HPDE6-E6E7 (cell line): ENCODE measurements at regions not wholly inside any gene's neighbourhood (a gene's known extent, or its start where the extent isn't known, plus 50 kb on each side); places are given as distances from the start of the nearest gene placed in this dataset.

ENCODE experiments used
- DNase-seq: peaks from one replicate; pipeline ENCODE4 v3.0.0; 2011; ENCODE audit warnings: missing footprints; ENCODE audit errors: extremely low spot score

DNA sequence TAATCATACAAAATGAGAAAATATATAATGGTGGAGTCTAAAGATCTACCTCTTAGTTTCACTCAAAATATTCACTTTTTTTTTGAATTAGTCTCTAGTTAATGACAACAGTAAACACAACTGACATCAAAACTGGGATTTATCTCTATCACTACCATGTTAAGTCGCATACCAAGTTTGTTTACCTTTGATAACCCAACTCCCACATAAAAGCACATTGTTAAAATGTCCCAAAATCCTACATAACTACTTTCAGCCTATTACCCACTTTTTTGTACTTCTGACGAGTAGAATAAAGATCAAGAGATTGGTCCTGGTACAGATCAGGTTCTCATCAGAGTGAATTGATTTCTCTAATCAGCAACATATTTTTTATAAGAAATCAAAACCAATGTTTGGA, 518.5 kb downstream of the EPHA3 start:
- DNase-seq, result no peak

GRCh38 chr3:89628856-89629670, 521.6 kb downstream of the EPHA3 start:
- no peak for DNase-seq

GRCh38 chr3:89635137-89635536, 527.7 kb downstream of the EPHA3 start:
- no peak for DNase-seq

- DNase-seq, result no peak
Measured at GRCh38 chr3:89644716-89645115, 537.3 kb downstream of the EPHA3 start.

- DNase-seq, result no peak
Measured at GRCh38 chr3:89649431-89649830, 542.0 kb downstream of the EPHA3 start.

DNA sequence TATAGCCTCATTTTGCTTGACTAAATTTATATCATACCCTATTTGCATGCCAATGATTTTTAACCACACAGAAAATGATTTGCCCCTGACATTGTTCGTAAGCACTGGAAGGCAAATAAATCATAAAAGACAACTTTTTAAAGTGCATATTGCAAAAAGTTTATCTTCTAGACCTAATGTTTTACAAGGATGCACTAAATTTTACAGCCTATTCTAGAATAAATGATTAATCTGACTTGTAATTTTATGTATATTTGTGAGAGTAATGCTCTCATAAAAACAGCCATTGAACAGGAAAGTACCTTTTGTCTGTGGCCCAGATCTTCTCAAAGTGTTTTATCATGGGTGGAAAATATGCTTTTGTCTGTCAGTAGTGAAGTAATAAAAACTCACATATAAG, 546.6 kb downstream of the EPHA3 start:
- DNase-seq, result no peak

- DNase-seq, result no peak
Measured at GRCh38 chr3:89656388-89656787, 549.0 kb downstream of the EPHA3 start.

DNA sequence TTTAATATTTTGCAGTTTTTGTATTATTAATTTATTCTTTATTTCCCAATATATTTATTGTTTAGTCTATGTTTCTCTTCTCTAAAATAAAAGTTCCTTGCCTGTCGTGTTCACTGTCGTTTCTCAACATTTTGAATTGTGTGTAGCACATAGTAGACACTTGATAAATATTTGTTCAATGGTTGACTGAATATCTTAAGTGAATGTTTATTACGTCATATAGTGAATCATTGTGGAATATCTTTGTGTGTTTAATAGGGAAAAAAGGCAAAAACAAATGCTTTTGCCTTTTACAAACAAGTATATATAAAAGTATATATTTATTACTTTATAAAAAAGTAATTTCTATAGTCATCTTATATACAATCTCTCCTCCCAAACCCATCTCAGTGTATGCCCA, 572.3 kb downstream of the EPHA3 start:
- no peak for DNase-seq

DNA sequence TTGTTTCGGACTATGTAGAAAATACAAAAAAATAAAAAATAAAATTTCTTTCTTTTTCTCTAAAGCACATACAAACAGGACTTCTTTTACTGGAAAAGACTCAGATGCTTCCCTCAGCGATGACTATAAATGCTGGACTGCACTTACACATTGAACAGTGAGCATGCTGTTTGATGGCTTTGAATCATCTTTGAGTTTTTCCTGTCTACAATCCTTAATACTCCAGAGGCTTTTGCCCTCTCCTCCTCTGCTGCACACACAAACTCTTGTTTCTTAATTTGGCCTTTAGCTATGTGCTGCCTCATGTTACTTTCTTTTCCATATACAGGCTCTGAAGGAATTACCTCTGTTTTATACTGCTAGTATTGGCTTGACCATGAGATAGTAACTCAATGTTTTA, 575.1 kb downstream of the EPHA3 start:
- no peak for DNase-seq

DNA sequence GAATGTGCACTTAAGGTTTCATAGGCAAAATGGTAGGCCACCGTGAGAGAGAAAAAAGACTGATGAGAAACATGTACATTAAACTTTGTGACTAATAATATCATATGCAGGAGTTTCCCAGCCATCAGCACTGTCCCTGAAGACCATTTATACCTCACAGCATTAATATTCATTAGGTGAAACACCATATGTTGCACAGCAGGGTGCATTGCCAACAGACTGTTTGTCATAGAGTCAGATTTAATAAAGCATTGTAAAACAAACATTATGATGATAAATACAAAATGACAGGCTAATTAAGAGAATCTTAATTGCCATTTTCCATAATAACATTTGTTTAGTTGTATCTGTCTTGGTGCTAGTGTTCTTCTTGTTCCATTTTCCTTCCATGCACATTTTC, 578.3 kb downstream of the EPHA3 start:
- no peak for DNase-seq

DNA sequence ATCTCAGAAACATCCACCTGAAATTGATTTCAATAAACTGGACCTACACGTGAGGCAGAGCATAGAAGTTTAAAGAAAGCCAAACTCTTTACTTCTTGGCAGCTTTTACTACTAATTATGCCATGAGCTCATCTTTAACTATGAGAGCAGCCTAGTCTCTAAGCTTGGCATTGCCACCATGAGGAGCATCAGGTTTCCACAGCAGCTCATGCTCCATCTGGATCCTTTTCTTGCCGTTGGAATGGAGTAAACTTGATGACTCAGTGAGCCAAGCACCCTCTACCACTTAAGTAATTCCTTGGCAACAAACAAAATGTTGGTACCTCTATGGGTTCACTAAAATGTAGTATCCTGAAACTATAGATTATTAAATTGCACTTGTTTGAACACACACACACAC, 583.2 kb downstream of the EPHA3 start:
- DNase-seq, result no peak

DNA sequence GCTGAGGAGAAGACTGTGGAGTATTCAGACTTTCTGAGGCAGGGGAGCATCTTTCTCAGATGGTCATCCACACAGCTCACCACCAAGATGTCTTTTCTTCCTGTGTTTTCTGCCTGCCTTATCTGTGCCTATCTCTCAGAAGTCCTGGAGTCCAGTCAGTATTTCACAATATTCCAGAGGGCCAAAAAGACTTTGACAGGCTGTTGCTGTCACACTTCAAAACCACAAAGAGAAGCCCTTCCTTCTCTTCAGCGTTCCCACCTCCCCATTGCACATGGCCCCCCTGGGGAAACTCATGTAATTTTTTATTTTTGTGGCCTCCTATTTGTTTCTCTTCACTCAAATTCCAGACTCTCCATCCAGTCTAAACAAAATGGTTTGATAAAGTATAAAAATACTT, 585.2 kb downstream of the EPHA3 start:
- no peak for DNase-seq

DNA sequence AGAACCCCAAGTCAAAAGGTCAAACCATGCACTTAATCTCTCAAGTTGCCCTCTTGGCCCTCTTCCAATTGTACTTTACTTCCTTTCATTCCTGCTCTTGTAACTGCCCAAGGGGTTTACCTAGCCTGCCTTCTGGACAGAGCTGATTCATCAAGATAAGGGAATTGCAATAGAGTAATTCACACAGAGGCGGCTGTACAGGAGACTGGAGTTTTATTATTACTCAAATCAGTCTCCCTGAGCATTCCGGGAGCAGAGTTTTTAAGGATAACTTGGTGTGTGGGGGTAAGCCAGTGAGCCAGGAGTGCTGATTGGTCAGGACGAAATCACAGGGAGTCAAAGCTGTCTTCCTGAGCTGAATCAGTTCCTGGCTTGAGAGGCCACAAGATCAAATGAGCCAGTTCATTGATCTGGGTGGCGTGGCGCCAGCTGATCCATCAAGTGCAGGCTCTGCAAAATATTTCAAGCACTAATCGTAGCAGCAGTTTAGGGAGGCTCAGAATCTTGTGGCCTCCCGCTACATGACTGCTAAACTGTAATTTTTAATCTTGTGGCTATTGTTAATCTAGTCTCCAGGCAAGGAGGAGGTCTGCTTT, 590.0 kb downstream of the EPHA3 start:
- no peak for DNase-seq

GRCh38 chr3:89698208-89698830, 590.9 kb downstream of the EPHA3 start:
- DNase-seq, result no peak

- DNase-seq, result no peak
Measured at GRCh38 chr3:89699229-89699628, 591.8 kb downstream of the EPHA3 start.

DNA sequence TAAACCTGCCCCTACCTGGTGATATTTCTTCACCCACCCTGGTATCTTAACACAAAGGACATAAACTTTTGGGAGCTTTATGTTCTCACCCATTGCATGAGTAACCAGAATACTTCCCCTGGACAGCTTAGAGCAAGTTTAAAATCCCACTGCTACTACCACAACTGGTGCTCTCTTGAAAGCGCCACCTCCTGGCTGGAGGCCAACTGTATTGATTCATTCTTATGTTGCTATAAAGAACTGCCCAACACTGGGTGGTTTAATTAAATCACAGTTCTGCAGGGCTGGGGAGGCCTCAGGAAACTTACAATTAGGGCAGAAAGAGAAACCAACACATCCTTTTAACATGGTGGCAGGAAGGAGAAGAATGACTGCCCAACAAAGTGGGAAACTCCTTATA, 592.4 kb downstream of the EPHA3 start:
- no peak for DNase-seq

DNA sequence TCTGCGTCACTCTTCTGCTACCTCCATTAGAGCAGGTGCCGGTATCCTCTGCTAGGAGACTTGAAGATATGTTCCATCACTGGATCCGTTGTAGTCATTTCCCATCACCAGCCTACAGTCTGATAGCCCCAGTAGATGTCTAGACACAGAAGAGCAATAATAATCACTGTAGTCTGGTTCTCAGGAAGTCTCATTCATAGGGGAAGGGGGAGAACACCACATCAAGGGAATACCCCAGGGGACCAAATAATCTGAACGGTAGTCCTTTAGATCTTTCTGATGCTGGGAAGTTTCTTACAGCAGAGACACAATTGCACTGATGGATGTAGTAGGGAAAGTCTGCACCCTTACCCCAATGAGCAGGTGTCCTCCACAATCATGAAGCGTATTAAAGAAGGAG, 595.0 kb downstream of the EPHA3 start:
- DNase-seq, result no peak

GRCh38 chr3:89713196-89713595, 605.8 kb downstream of the EPHA3 start:
- DNase-seq, result no peak

GRCh38 chr3:89714237-89714636, 606.8 kb downstream of the EPHA3 start:
- no peak for DNase-seq

DNA sequence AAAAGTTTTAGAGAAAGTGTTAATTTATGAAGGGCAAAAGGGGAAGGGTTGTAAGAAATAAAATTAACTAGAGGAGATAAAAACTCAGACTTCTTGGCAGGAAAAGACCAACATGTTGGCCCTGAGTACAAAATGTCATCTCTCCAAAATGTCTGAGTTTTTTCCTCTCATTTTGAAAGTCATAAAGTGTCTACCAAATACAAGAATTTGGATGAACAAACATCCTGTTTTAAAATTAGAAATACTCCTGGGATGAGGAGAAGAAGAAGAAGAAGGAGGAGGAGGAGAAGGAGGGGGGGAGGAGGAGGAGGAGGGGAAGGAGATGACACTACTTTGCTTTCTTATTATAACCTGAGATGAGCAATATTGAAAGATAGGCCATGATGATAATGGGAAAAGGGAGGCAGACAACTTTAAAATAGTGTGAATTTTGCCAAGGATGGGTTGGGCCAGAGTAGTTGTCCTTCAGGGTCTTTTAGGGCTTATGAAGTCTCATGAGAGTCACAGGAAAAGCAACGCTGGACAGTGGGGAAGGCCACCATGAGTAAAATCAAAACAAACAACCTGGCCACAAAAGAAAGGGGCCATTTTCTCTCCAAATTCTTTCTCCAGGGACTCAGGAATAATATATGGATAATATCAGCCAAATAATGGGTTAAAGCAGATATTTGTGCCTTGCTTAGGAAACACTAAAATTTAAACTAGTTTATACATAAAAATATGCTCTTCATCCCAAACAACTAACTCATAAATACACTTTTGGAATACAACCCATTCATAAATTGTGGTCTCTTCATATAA, 632.9 kb downstream of the EPHA3 start:
- no peak for DNase-seq

GRCh38 chr3:89740881-89741177, 633.4 kb downstream of the EPHA3 start:
- DNase-seq, result no peak

DNA sequence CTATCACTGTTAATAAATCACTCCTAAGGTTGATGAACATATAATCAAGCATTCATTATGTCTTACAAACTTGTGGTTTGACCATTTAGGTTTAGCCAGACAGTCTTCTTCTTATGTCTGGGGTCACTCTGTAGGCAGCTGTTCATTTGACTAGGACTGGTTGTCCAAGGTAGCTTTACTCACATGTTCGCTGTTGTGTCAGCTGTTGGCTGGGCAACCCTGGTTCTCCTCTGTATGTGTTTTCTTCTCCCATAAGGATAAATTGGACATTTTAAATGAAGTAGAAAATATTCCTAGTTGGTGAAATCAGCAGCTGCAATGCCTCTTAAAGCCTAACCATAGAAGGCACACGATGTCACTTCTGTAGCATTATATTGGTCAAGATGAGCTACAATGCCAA, 635.1 kb downstream of the EPHA3 start:
- DNase-seq, result no peak
